A549 (cell line): ENCODE measurements at regions not wholly inside any gene's neighbourhood (a gene's known extent, or its start where the extent isn't known, plus 50 kb on each side); places are given as distances from the start of the nearest gene placed in this dataset.

Source experiments
- ATAC-seq, 2 experiments: fragments of 200-7000 bp in 1 of 2; fragments of >200 bp in 1 of 2; cut with Nextera tagmentation in 1 of 2; cut with Tn5 transposase in 1 of 2; 3 replicates each; pipeline versions ENCODE4 v1.8.0 to v1.9.1; 2018 to 2020; ENCODE audit warnings: mild to moderate bottlenecking in 1 of 2, moderate library complexity in 1 of 2
- CTCF ChIA-PET: fragments of 300-600 bp; sonication (Branson Sonifier 250); formaldehyde crosslinking; extraction: SDS; loops from one replicate; lab custom pipeline; 2021; ENCODE audit warnings: antibody characterized with exemption, inconsistent platforms; lab: Yijun Ruan, JAX
- POLR2A ChIA-PET: fragments of 350-600 bp; formaldehyde crosslinking; extraction: SDS; loops from one replicate; lab custom pipeline; 2021; ENCODE audit warnings: antibody characterized with exemption, inconsistent platforms; lab: Yijun Ruan, JAX
- DNase-seq, 2 experiments: peaks; one replicate each; pipeline versions ENCODE4 v3.0.0 to v3.0.0-alpha.2; 2011 to 2016; ENCODE audit warnings: low read depth in 1 of 2, low spot score in 1 of 2
- FAIRE-seq: peaks from 2 replicates; lab custom pipeline; 2011; peaks lifted over from hg19 to GRCh38; lab: Jason Lieb, UNC
- H3K27ac ChIP-seq, 2 experiments: fragments of >200 bp; sonication (Bioruptor Twin); formaldehyde crosslinking; 3 replicates each; pipeline ENCODE4 v1.5.1; 2016 to 2017
- H3K4me1 ChIP-seq: fragments of >200 bp; sonication (Bioruptor Twin); formaldehyde crosslinking; 3 replicates; pipeline ENCODE4 v1.6.1; 2016
- H3K4me2 ChIP-seq: fragments of >200 bp; sonication (Bioruptor Twin); formaldehyde crosslinking; 3 replicates; pipeline ENCODE4 v1.6.1; 2016
- H3K4me3 ChIP-seq: fragments of >200 bp; sonication (Bioruptor Twin); formaldehyde crosslinking; 3 replicates; pipeline ENCODE4 v1.5.1; 2016
- H3K9me3 ChIP-seq: fragments of >200 bp; sonication (Bioruptor Twin); formaldehyde crosslinking; 3 replicates; pipeline ENCODE4 v1.6.1; 2016
- CBX8 ChIP-seq: fragments of 200-600 bp; sonication (generic); IDR thresholded peaks from 2 replicates; pipeline ENCODE4 v1.6.1; 2016
- CEBPB ChIP-seq, 2 experiments: fragments of >200 bp in 1 of 2; sonication (Bioruptor Twin) in 1 of 2; formaldehyde crosslinking in 1 of 2; IDR thresholded peaks; 2 replicates each; pipeline ENCODE4 v1.6.1; 2012 to 2016
- CHD2 ChIP-seq: fragments of 150-350 bp; IDR thresholded peaks from 2 replicates; pipeline ENCODE4 v1.6.1; 2014; ENCODE audit warnings: low read length; ENCODE audit not compliant: partially characterized antibody
- EHF ChIP-seq: fragments of 250-450 bp; sonication (Bioruptor Pico); IDR thresholded peaks from 2 replicates; pipeline ENCODE4 v1.5.0; 2020; ENCODE audit warnings: mild to moderate bottlenecking
- EP300 ChIP-seq, 2 experiments: fragments of >200 bp; sonication (Bioruptor Twin); formaldehyde crosslinking; IDR thresholded peaks; 2 replicates in 1 of 2; 3 replicates in 1 of 2; pipeline ENCODE4 v1.6.1; 2016 to 2017
- ESRRA ChIP-seq: fragments of 150-350 bp; IDR thresholded peaks from 2 replicates; pipeline ENCODE4 v1.6.1; 2014; ENCODE audit warnings: mild to moderate bottlenecking, low read length, borderline replicate concordance
- FOXS1 ChIP-seq: fragments of 250-450 bp; sonication (Bioruptor Pico); IDR thresholded peaks from 2 replicates; pipeline ENCODE4 v1.5.0; 2020; ENCODE audit warnings: mild to moderate bottlenecking, moderate library complexity
- HDAC2 ChIP-seq: fragments of 200-600 bp; sonication (generic); IDR thresholded peaks from 2 replicates; pipeline ENCODE4 v1.6.1; 2016
- HEYL ChIP-seq: fragments of 250-450 bp; sonication (Bioruptor Pico); IDR thresholded peaks from 2 replicates; pipeline ENCODE4 v1.8.0; 2021; ENCODE audit warnings: mild to moderate bottlenecking, moderate library complexity
- HOXA7 ChIP-seq: fragments of 250-450 bp; sonication (Bioruptor Pico); IDR thresholded peaks from 2 replicates; pipeline ENCODE4 v1.5.0; 2020; ENCODE audit warnings: mild to moderate bottlenecking, moderate library complexity
- JUNB ChIP-seq: fragments of >200 bp; sonication (Bioruptor Twin); formaldehyde crosslinking; IDR thresholded peaks from 2 replicates; pipeline ENCODE4 v1.6.1; 2016
- KDM1A ChIP-seq: fragments of 200-600 bp; sonication (generic); IDR thresholded peaks from 2 replicates; pipeline ENCODE4 v1.6.1; 2016; ENCODE audit warnings: low read depth, mild to moderate bottlenecking
- KDM5A ChIP-seq: fragments of 200-600 bp; sonication (generic); IDR thresholded peaks from 2 replicates; pipeline ENCODE4 v1.6.1; 2016; ENCODE audit warnings: antibody characterized with exemption, mild to moderate bottlenecking
- MAFK ChIP-seq: fragments of 450-650 bp; IDR thresholded peaks from 2 replicates; pipeline ENCODE4 v1.6.1; 2014; ENCODE audit not compliant: partially characterized antibody
- MAZ ChIP-seq: fragments of 150-350 bp; IDR thresholded peaks from 2 replicates; pipeline ENCODE4 v1.6.1; 2014; ENCODE audit warnings: antibody characterized with exemption, low read depth, low read length, borderline replicate concordance
- NFE2L2 ChIP-seq: fragments of 150-350 bp; conservative IDR thresholded peaks from 2 replicates; pipeline ENCODE4 v1.6.1; 2014; ENCODE audit warnings: low read length
- POLR2A ChIP-seq: IDR thresholded peaks from 2 replicates; pipeline ENCODE4 v1.6.1; 2012; ENCODE audit warnings: mild to moderate bottlenecking, low read length
- RCOR1 ChIP-seq: fragments of 150-350 bp; IDR thresholded peaks from 2 replicates; pipeline ENCODE4 v1.6.1; 2014; ENCODE audit warnings: antibody characterized with exemption, low read length, low read depth
- TFCP2L1 ChIP-seq: fragments of 250-450 bp; sonication (Bioruptor Pico); IDR thresholded peaks from 2 replicates; pipeline ENCODE4 v1.5.0; 2021; ENCODE audit warnings: mild to moderate bottlenecking
- ZC3H11A ChIP-seq: fragments of 450-650 bp; IDR thresholded peaks from 2 replicates; pipeline ENCODE4 v1.6.1; 2014; ENCODE audit warnings: antibody characterized with exemption, mild to moderate bottlenecking
- ZFP36 ChIP-seq: fragments of 450-650 bp; IDR thresholded peaks from 2 replicates; pipeline ENCODE4 v1.6.1; 2014; ENCODE audit warnings: borderline replicate concordance; ENCODE audit not compliant: partially characterized antibody
- WGBS: methylation state at CpG from one replicate; pipeline ENCODE4 v1.1.6; 2017; ENCODE audit errors: missing lambda C conversion rate; 5-methylcytosine and 5-hydroxymethylcytosine counted together
- TF ChIP-seq, protein P1 (sequence below): IDR thresholded peaks from 2 replicates; pipeline ENCODE4 v1.6.1; 2012
- TF ChIP-seq, protein P2 (sequence below): fragments of >200 bp; sonication (Bioruptor Twin); formaldehyde crosslinking; IDR thresholded peaks from 2 replicates; pipeline ENCODE4 v1.6.1; 2016
- TF ChIP-seq, protein P3 (sequence below): fragments of 150-350 bp; IDR thresholded peaks from 2 replicates; pipeline ENCODE4 v1.6.1; 2014; ENCODE audit warnings: low read depth, mild to moderate bottlenecking, low read length
- TF ChIP-seq, protein P4 (sequence below): fragments of 450-650 bp; IDR thresholded peaks from 2 replicates; pipeline ENCODE4 v1.6.1; 2014; ENCODE audit warnings: antibody characterized with exemption
- TF ChIP-seq, protein P5 (sequence below): fragments of 200-600 bp; sonication (generic); IDR thresholded peaks from 2 replicates; pipeline ENCODE4 v1.6.1; 2016; ENCODE audit warnings: antibody characterized with exemption, mild to moderate bottlenecking, moderate library complexity
- TF ChIP-seq, protein P6 (sequence below): IDR thresholded peaks from 2 replicates; pipeline ENCODE4 v1.6.1; 2012

DNA sequence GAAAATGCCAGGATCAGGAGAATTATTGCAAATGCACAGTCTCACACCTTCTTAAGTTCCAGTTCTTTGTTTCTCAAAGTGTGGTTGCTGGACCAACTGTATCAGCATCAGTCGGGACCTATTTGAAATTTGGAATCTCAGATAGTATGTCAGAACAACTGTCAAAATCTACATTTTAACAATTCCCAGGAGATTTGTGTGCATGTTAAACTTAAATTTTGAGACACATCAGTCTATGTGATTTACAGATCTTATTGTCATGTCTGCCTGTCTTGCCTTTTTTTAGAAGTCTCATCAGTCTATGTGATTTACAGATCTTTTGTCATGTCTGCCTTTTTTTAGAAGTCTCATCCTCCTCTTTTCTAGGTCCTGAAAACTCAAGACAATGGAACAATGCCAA lies 243.6 kb upstream of the MEIS1 start (continued):
- TF ChIP-seq POLR2A = no peak
- no peak for TF ChIP-seq CHD2
- no peak for TF ChIP-seq RCOR1
- TF ChIP-seq ZFP36 = no peak
- TF ChIP-seq EHF (CRISPR knock-in tag) = no peak
- TF ChIP-seq, protein P1, sequence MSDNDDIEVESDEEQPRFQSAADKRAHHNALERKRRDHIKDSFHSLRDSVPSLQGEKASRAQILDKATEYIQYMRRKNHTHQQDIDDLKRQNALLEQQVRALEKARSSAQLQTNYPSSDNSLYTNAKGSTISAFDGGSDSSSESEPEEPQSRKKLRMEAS = no peak
- TF ChIP-seq, all 56 proteins: peak for 0

DNA sequence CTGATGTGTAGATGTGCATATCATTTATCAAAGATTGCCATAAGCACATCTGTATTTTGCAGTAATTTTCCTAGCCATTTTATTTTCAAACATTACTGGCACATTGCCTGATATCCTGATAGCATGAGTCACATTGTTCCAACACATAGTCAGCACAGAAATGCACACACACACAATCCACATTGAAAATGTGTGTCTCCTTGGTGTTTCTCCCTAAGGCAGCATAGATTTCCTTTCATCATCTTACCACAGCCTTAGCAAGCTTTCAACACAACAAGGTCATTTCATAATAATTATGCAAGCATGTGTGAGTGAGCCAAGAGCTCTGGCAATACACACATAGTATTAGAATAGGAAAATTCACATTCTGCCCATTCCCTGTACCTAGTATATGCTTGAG lies 245.4 kb upstream of the MEIS1 start:
- POLR2A ChIA-PET = no interaction called here
- CTCF ChIA-PET = no interaction called here
- H3K9me3 ChIP-seq = no peaks in the 10 kb centered on the region
- ATAC-seq (no peak), DNase-seq (no peak), FAIRE-seq (no peak)
- H3K4me1 ChIP-seq = no peaks in the 10 kb centered on the region
- H3K27ac ChIP-seq = no peak overlapping the region
- H3K4me2 ChIP-seq = no peak overlapping the region
- no peak overlapping the region for H3K4me3 ChIP-seq
- TF ChIP-seq, protein P2, sequence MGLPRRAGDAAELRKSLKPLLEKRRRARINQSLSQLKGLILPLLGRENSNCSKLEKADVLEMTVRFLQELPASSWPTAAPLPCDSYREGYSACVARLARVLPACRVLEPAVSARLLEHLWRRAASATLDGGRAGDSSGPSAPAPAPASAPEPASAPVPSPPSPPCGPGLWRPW = no peak
- TF ChIP-seq ZC3H11A = no peak
- no peak for TF ChIP-seq CEBPB (IDR thresholded peaks at IDR 0.05)
- TF ChIP-seq KDM1A = no peak
- TF ChIP-seq, protein P3, sequence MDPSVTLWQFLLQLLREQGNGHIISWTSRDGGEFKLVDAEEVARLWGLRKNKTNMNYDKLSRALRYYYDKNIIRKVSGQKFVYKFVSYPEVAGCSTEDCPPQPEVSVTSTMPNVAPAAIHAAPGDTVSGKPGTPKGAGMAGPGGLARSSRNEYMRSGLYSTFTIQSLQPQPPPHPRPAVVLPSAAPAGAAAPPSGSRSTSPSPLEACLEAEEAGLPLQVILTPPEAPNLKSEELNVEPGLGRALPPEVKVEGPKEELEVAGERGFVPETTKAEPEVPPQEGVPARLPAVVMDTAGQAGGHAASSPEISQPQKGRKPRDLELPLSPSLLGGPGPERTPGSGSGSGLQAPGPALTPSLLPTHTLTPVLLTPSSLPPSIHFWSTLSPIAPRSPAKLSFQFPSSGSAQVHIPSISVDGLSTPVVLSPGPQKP = no peak
- TF ChIP-seq EP300 (IDR thresholded peaks at IDR 0.05) = no peak
- TF ChIP-seq, protein P4, sequence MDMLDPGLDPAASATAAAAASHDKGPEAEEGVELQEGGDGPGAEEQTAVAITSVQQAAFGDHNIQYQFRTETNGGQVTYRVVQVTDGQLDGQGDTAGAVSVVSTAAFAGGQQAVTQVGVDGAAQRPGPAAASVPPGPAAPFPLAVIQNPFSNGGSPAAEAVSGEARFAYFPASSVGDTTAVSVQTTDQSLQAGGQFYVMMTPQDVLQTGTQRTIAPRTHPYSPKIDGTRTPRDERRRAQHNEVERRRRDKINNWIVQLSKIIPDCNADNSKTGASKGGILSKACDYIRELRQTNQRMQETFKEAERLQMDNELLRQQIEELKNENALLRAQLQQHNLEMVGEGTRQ = no peak
- TF ChIP-seq MAFK = no peak
- no peak for TF ChIP-seq HDAC2
- no peak for TF ChIP-seq ESRRA
- no peak for TF ChIP-seq HOXA7
- no peak for TF ChIP-seq CBX8
- TF ChIP-seq KDM5A = no peak
- TF ChIP-seq, protein P1 = no peak
- no peak for TF ChIP-seq MAZ
- TF ChIP-seq, protein P5, sequence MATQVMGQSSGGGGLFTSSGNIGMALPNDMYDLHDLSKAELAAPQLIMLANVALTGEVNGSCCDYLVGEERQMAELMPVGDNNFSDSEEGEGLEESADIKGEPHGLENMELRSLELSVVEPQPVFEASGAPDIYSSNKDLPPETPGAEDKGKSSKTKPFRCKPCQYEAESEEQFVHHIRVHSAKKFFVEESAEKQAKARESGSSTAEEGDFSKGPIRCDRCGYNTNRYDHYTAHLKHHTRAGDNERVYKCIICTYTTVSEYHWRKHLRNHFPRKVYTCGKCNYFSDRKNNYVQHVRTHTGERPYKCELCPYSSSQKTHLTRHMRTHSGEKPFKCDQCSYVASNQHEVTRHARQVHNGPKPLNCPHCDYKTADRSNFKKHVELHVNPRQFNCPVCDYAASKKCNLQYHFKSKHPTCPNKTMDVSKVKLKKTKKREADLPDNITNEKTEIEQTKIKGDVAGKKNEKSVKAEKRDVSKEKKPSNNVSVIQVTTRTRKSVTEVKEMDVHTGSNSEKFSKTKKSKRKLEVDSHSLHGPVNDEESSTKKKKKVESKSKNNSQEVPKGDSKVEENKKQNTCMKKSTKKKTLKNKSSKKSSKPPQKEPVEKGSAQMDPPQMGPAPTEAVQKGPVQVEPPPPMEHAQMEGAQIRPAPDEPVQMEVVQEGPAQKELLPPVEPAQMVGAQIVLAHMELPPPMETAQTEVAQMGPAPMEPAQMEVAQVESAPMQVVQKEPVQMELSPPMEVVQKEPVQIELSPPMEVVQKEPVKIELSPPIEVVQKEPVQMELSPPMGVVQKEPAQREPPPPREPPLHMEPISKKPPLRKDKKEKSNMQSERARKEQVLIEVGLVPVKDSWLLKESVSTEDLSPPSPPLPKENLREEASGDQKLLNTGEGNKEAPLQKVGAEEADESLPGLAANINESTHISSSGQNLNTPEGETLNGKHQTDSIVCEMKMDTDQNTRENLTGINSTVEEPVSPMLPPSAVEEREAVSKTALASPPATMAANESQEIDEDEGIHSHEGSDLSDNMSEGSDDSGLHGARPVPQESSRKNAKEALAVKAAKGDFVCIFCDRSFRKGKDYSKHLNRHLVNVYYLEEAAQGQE = no peak
- no peak for TF ChIP-seq TFCP2L1 (CRISPR knock-in tag)

DNA sequence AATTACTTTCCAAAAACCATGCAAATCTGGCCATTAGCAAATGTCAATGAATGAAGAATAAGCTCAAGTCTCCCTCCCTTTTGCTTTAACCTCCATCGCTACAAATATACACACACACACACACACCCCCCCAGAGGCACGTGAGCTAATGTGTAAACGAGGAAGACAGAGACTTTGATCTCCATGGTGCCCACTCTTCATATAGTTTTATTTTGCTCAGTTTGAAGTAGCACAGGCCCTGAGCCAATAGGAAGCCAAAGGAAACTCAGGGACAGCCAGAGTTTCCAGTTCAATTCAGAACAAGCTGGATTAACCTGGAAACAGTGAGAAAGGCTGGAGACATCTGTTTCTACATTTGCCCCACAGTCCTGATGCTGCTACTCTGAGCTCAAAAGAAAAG lies 248.4 kb upstream of the MEIS1 start:
- ATAC-seq = no peak
- ChIA-PET CTCF (no interaction called here), POLR2A (no interaction called here)
- Histone ChIP-seq H3K9me3 (no peaks in the 10 kb centered on the region), H3K4me1 (no peaks in the 10 kb centered on the region), H3K27ac (no peak overlapping the region), H3K4me3 (no peak overlapping the region), H3K4me2 (no peak overlapping the region)
- 10% methylated on average over 3 of the region's 3 CpGs for WGBS
- TF ChIP-seq HEYL (CRISPR knock-in tag) (no peak), MAFK (no peak), NFE2L2 (no peak), JUNB (no peak), FOXS1 (no peak), ESRRA (no peak)
- TF ChIP-seq, protein P6, sequence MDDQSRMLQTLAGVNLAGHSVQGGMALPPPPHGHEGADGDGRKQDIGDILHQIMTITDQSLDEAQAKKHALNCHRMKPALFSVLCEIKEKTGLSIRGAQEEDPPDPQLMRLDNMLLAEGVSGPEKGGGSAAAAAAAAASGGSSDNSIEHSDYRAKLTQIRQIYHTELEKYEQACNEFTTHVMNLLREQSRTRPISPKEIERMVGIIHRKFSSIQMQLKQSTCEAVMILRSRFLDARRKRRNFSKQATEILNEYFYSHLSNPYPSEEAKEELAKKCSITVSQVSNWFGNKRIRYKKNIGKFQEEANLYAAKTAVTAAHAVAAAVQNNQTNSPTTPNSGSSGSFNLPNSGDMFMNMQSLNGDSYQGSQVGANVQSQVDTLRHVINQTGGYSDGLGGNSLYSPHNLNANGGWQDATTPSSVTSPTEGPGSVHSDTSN = no peak
- DNase-seq = no peak
- FAIRE-seq = no peak
